ENCODE measurements at regions not wholly inside any gene's neighbourhood (a gene's known extent, or its start where the extent isn't known, plus 50 kb on each side); places are given as distances from the start of the nearest gene placed in this dataset.

DNA sequence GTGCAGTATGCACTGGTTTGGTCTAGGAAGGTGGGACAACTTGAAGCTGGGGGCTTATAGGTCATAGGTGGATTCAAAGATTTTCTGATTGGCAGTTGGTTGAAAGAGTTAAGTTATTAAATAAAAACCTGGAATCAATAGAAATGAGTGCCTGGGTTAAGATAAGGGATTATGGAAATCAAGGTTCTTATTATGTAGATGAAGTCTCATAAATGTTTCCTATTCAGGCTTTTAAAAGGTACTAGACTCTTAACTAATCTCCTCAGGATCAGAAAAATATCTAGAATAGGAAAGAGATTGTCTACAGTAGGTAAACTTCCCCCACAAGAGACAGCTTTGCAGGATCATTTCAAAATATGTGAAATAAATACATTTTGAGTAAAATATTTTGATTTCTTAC is 163.3 kb upstream of the FBN2 start:
- Histone ChIP-seq H3K9me3 (ENCODE audit: control insufficient read depth, low read depth, low read length) (no peaks in the 10 kb centered on the region), H3K36me3 (ENCODE audit: control insufficient read depth in 2 of 2, extremely low read depth in 1 of 2, insufficient read depth in 2 of 2, low read length in 2 of 2) (no peaks in the 10 kb centered on the region), H3K27me3 (ENCODE audit: control insufficient read depth, extremely low read depth, insufficient read depth, low read length) (no peaks in the 10 kb centered on the region), H3K27ac (ENCODE audit: control insufficient read depth, insufficient read depth, low read length) (no peak overlapping the region), H3K9me1 (ENCODE audit: control insufficient read depth, extremely low read depth, insufficient read depth, low read length) (no peaks in the 10 kb centered on the region), H4K20me1 (ENCODE audit: control insufficient read depth, extremely low read depth, insufficient read depth, low read length) (no peaks in the 10 kb centered on the region), H3K4me1 (ENCODE audit: control insufficient read depth, extremely low read depth, insufficient read depth, low read length) (no peaks in the 10 kb centered on the region), H3K4me2 (ENCODE audit: control insufficient read depth, extremely low read depth, insufficient read depth, low read depth, low read length) (no peak overlapping the region), H3K4me3 (ENCODE audit: control insufficient read depth in 2 of 3, extremely low read depth in 1 of 3, insufficient read depth in 2 of 3, low read depth in 1 of 3, low read length in 3 of 3) (no peak overlapping the region), H2AFZ (ENCODE audit: control insufficient read depth, low read length) (no peak overlapping the region), H3K9ac (ENCODE audit: control insufficient read depth, extremely low read depth, insufficient read depth, low read length) (no peak overlapping the region), H3K79me2 (ENCODE audit: control insufficient read depth, insufficient read depth, low read length) (no peaks in the 10 kb centered on the region)
- dilution Hi-C loops (cut with MboI; ENCODE audit: extremely low pct_ligation_motif_present, low sequenced_read_pairs) = no loop called here
- no peak for DNase-seq (ENCODE audit: low read depth, low spot score)
- no peak for FAIRE-seq
- no peak for TF ChIP-seq EZH2 (IDR thresholded peaks at IDR 0.05; ENCODE audit: low read length)
- TF ChIP-seq, protein P1, sequence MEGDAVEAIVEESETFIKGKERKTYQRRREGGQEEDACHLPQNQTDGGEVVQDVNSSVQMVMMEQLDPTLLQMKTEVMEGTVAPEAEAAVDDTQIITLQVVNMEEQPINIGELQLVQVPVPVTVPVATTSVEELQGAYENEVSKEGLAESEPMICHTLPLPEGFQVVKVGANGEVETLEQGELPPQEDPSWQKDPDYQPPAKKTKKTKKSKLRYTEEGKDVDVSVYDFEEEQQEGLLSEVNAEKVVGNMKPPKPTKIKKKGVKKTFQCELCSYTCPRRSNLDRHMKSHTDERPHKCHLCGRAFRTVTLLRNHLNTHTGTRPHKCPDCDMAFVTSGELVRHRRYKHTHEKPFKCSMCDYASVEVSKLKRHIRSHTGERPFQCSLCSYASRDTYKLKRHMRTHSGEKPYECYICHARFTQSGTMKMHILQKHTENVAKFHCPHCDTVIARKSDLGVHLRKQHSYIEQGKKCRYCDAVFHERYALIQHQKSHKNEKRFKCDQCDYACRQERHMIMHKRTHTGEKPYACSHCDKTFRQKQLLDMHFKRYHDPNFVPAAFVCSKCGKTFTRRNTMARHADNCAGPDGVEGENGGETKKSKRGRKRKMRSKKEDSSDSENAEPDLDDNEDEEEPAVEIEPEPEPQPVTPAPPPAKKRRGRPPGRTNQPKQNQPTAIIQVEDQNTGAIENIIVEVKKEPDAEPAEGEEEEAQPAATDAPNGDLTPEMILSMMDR (optimal IDR thresholded peaks at IDR 0.05 in 1 of 3, IDR thresholded peaks at IDR 0.05 in 1 of 3, conservative IDR thresholded peaks at IDR 0.05 in 1 of 3; ENCODE audit: extremely low read depth in 1 of 3, insufficient read depth in 2 of 3, low read length in 3 of 3) = no peak

DNA sequence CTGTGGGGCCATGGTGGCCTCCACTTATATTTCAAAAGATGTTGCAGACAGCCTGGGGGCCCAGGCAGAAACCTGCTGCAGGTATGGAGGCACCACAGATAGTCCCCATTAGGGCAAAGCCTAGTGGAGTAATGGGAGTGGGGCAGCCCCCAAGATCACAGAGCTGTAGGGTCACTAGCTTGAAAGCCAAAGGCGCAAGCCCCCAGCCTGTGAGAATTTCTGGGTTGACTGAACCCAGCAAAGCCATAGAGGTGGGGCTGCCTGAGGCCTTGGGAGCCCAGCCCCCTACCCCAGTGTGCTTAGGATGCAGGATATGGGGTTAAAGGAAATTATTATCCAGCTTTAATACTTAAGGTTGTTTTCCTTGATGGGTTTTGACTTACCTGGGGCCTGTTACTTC is 165.3 kb upstream of the FBN2 start:
- Histone ChIP-seq H2AFZ (ENCODE audit: control insufficient read depth, low read length) (no peak overlapping the region), H3K4me1 (ENCODE audit: control insufficient read depth, extremely low read depth, insufficient read depth, low read length) (no peaks in the 10 kb centered on the region), H3K36me3 (ENCODE audit: control insufficient read depth in 2 of 2, extremely low read depth in 1 of 2, insufficient read depth in 2 of 2, low read length in 2 of 2) (no peaks in the 10 kb centered on the region), H3K79me2 (ENCODE audit: control insufficient read depth, insufficient read depth, low read length) (no peaks in the 10 kb centered on the region), H3K27me3 (ENCODE audit: control insufficient read depth, extremely low read depth, insufficient read depth, low read length) (no peaks in the 10 kb centered on the region), H3K4me3 (ENCODE audit: control insufficient read depth in 2 of 3, extremely low read depth in 1 of 3, insufficient read depth in 2 of 3, low read depth in 1 of 3, low read length in 3 of 3) (no peak overlapping the region), H4K20me1 (ENCODE audit: control insufficient read depth, extremely low read depth, insufficient read depth, low read length) (no peaks in the 10 kb centered on the region), H3K9me1 (ENCODE audit: control insufficient read depth, extremely low read depth, insufficient read depth, low read length) (no peaks in the 10 kb centered on the region), H3K4me2 (ENCODE audit: control insufficient read depth, extremely low read depth, insufficient read depth, low read depth, low read length) (no peak overlapping the region), H3K9me3 (ENCODE audit: control insufficient read depth, low read depth, low read length) (no peaks in the 10 kb centered on the region), H3K27ac (ENCODE audit: control insufficient read depth, insufficient read depth, low read length) (no peak overlapping the region), H3K9ac (ENCODE audit: control insufficient read depth, extremely low read depth, insufficient read depth, low read length) (no peak overlapping the region)
- dilution Hi-C loops (cut with MboI; ENCODE audit: extremely low pct_ligation_motif_present, low sequenced_read_pairs) = no loop called here
- DNase-seq (ENCODE audit: low read depth, low spot score) (no peak), FAIRE-seq (no peak)
- TF ChIP-seq EZH2 (IDR thresholded peaks at IDR 0.05; ENCODE audit: low read length) = no peak
- TF ChIP-seq, protein P1 (optimal IDR thresholded peaks at IDR 0.05 in 1 of 3, IDR thresholded peaks at IDR 0.05 in 1 of 3, conservative IDR thresholded peaks at IDR 0.05 in 1 of 3; ENCODE audit: extremely low read depth in 1 of 3, insufficient read depth in 2 of 3, low read length in 3 of 3) = no peak
